ENCODE measurements at regions not wholly inside any gene's neighbourhood (a gene's known extent, or its start where the extent isn't known, plus 50 kb on each side); places are given as distances from the start of the nearest gene placed in this dataset.

GRCh38 chr21:24545807-24546361 is 1061.4 kb downstream of the MRPL39 start:
- TF ChIP-seq CTCF (IDR thresholded peaks at IDR 0.05; ENCODE audit: control extremely low read depth in 1 of 3, insufficient read depth in 1 of 3, low read depth in 1 of 3, low read length in 3 of 3) (no peak), MAFK (IDR thresholded peaks at IDR 0.05; ENCODE audit: low read depth, low read length) (no peak), BACH1 (IDR thresholded peaks at IDR 0.05; ENCODE audit: low read length) (no peak), RAD21 (IDR thresholded peaks at IDR 0.05 in 1 of 2, conservative IDR thresholded peaks at IDR 0.05 in 1 of 2; ENCODE audit: low read depth in 2 of 2, low read length in 2 of 2) (no peak), EZH2 (IDR thresholded peaks at IDR 0.05; ENCODE audit: low read depth, low read length, severe bottlenecking) (no peak), ATF3 (IDR thresholded peaks at IDR 0.05; ENCODE audit: insufficient read depth, low read depth, low read length) (no peak), TAF1 (IDR thresholded peaks at IDR 0.05; ENCODE audit: low read depth, low read length) (no peak), E2F6 (IDR thresholded peaks at IDR 0.05) (no peak), YY1 (IDR thresholded peaks at IDR 0.05; ENCODE audit: low read depth, low read length) (no peak), FOSL1 (IDR thresholded peaks at IDR 0.05; ENCODE audit: insufficient read depth, low read depth, low read length) (no peak), EP300 (IDR thresholded peaks at IDR 0.05; ENCODE audit: borderline replicate concordance in 1 of 2, low read depth in 2 of 2, low read length in 2 of 2) (no peak), RFX5 (IDR thresholded peaks at IDR 0.05; ENCODE audit: borderline replicate concordance, low read depth, low read length) (no peak)
